WTC11 (cell line): ENCODE measurements at regions not wholly inside any gene's neighbourhood (a gene's known extent, or its start where the extent isn't known, plus 50 kb on each side); places are given as distances from the start of the nearest gene placed in this dataset.

Source experiments
- CBFB ChIP-seq: sonication (generic); formaldehyde crosslinking; IDR thresholded peaks from 2 replicates; pipeline ENCODE4 v1.8.1; 2022; ENCODE audit warnings: mild to moderate bottlenecking, low read depth, missing genetic modification reagents
- CREB1 ChIP-seq: sonication (generic); formaldehyde crosslinking; IDR thresholded peaks from 2 replicates; pipeline ENCODE4 v1.8.0; 2023; ENCODE audit warnings: mild to moderate bottlenecking, missing genetic modification reagents
- CTCF ChIP-seq: fragments of 200-600 bp; IDR thresholded peaks from 2 replicates; pipeline ENCODE4 v1.8.0; 2022; ENCODE audit warnings: antibody characterized with exemption
- FOXK1 ChIP-seq: sonication (generic); formaldehyde crosslinking; IDR thresholded peaks from 2 replicates; pipeline ENCODE4 v1.8.0; 2022; ENCODE audit warnings: mild to moderate bottlenecking, moderate library complexity, missing genetic modification reagents
- GABPB1 ChIP-seq: sonication (generic); formaldehyde crosslinking; IDR thresholded peaks from 2 replicates; pipeline ENCODE4 v1.8.1; 2023; ENCODE audit warnings: mild to moderate bottlenecking, missing genetic modification reagents
- GTF2I ChIP-seq: fragments of 250-450 bp; sonication (Bioruptor Pico); conservative IDR thresholded peaks from 2 replicates; pipeline ENCODE4 v1.4.0; 2021; ENCODE audit warnings: mild to moderate bottlenecking
- IRF1 ChIP-seq: sonication (generic); formaldehyde crosslinking; IDR thresholded peaks from 2 replicates; pipeline ENCODE4 v1.8.0; 2023; ENCODE audit warnings: missing genetic modification reagents
- IRF2 ChIP-seq: sonication (generic); formaldehyde crosslinking; IDR thresholded peaks from 2 replicates; pipeline ENCODE4 v1.8.0; 2022; ENCODE audit warnings: low read depth, missing genetic modification reagents, borderline replicate concordance
- MAX ChIP-seq: sonication (generic); formaldehyde crosslinking; IDR thresholded peaks from 2 replicates; pipeline ENCODE4 v1.8.0; 2022; ENCODE audit warnings: mild to moderate bottlenecking, missing genetic modification reagents
- MLX ChIP-seq: sonication (generic); formaldehyde crosslinking; IDR thresholded peaks from 2 replicates; pipeline ENCODE4 v1.8.1; 2023; ENCODE audit warnings: mild to moderate bottlenecking, missing genetic modification reagents, moderate library complexity
- MXD4 ChIP-seq: fragments of 250-450 bp; sonication (Bioruptor Pico); IDR thresholded peaks from 2 replicates; pipeline ENCODE4 v1.8.0; 2021; ENCODE audit warnings: mild to moderate bottlenecking, moderate library complexity, borderline replicate concordance
- USF2 ChIP-seq: sonication (generic); formaldehyde crosslinking; IDR thresholded peaks from 2 replicates; pipeline ENCODE4 v1.8.1; 2023; ENCODE audit warnings: mild to moderate bottlenecking, missing genetic modification reagents, moderate library complexity

GRCh38 chr20:22827916-22828315 is 207.2 kb upstream of the SSTR4 start:
- TF ChIP-seq CTCF: no peak
- TF ChIP-seq CBFB (CRISPR knock-in tag): no peak
- TF ChIP-seq USF2 (CRISPR knock-in tag): no peak
- no peak for TF ChIP-seq GABPB1 (CRISPR knock-in tag)
- no peak for TF ChIP-seq MXD4 (CRISPR knock-in tag)
- TF ChIP-seq CREB1 (CRISPR knock-in tag): no peak
- no peak for TF ChIP-seq MAX
- TF ChIP-seq MLX (CRISPR knock-in tag): no peak
- no peak for TF ChIP-seq FOXK1
- no peak for TF ChIP-seq IRF1 (CRISPR knock-in tag)
- TF ChIP-seq GTF2I (CRISPR knock-in tag): no peak
- no peak for TF ChIP-seq IRF2 (CRISPR knock-in tag)
